Activated T-helper 2 cell treated with anti-CD3 and anti-CD28 coated beads, Interferon-gamma antibody, Interleukin-2, Interleukin-4, amounts not matched to agents 10 μg/mL and 5 μg/mL and 100 μg/mL, durations not matched to agents 14 hours and 24 hours and 36 hours (primary cell): ENCODE measurements at regions not wholly inside any gene's neighbourhood (a gene's known extent, or its start where the extent isn't known, plus 50 kb on each side); places are given as distances from the start of the nearest gene placed in this dataset.

Source experiments
- DNase-seq: peaks from one replicate; pipeline ENCODE4 v3.0.0; 2021; ENCODE audit warnings: low spot score
- H3K27ac Mint-ChIP-seq: one replicate; pipeline ENCODE4 v1.8.0; 2021; ENCODE audit warnings: mixed read lengths
- H3K27me3 Mint-ChIP-seq: one replicate; pipeline ENCODE4 v1.8.0; 2021; ENCODE audit warnings: low read depth, mixed read lengths
- H3K36me3 Mint-ChIP-seq: one replicate; pipeline ENCODE4 v1.8.0; 2021; ENCODE audit warnings: low read depth, mixed read lengths
- H3K4me1 Mint-ChIP-seq: one replicate; pipeline ENCODE4 v1.8.0; 2021; ENCODE audit warnings: low read depth, mixed read lengths
- H3K4me3 Mint-ChIP-seq: one replicate; pipeline ENCODE4 v1.8.0; 2021; ENCODE audit warnings: low read depth, mild to moderate bottlenecking, moderate library complexity, mixed read lengths
- H3K9me3 Mint-ChIP-seq: one replicate; pipeline ENCODE4 v1.8.0; 2021; ENCODE audit warnings: mixed read lengths
- intact Hi-C: fragments of 100-400 bp; cut with micrococcal nuclease; formaldehyde crosslinking; loops from one replicate; pipeline ENCODE4 v1.15.1; 2023

- DNase-seq: no peak
- no peak overlapping the region for H3K27ac Mint-ChIP-seq
- no peak overlapping the region for H3K4me3 Mint-ChIP-seq
- peaks cover 2% of the 10 kb centered on the region for H3K4me1 Mint-ChIP-seq
- intact Hi-C loops: no loop called here
- H3K9me3 Mint-ChIP-seq: no peaks in the 10 kb centered on the region
- H3K36me3 Mint-ChIP-seq: no peaks in the 10 kb centered on the region
- H3K27me3 Mint-ChIP-seq: peaks cover 23% of the 10 kb centered on the region
Measured at GRCh38 chr9:96164268-96164683, 137.7 kb downstream of the HSD17B3 start.

- Mint-ChIP-seq H3K9me3 (no peaks in the 10 kb centered on the region), H3K27ac (no peak overlapping the region), H3K27me3 (peaks cover 23% of the 10 kb centered on the region), H3K36me3 (no peaks in the 10 kb centered on the region), H3K4me1 (peaks cover 8% of the 10 kb centered on the region), H3K4me3 (no peak overlapping the region)
- intact Hi-C loops: no loop called here
- DNase-seq: no peak
Measured at GRCh38 chr9:96163712-96164111, 138.3 kb downstream of the HSD17B3 start.

- Mint-ChIP-seq H3K27ac (no peak overlapping the region), H3K27me3 (peaks cover 21% of the 10 kb centered on the region), H3K36me3 (no peaks in the 10 kb centered on the region), H3K9me3 (no peaks in the 10 kb centered on the region), H3K4me3 (no peak overlapping the region), H3K4me1 (peaks cover 11% of the 10 kb centered on the region)
- DNase-seq: no peak
- intact Hi-C loops: no loop called here
Measured at GRCh38 chr9:96163161-96163560, 138.8 kb downstream of the HSD17B3 start.

- Mint-ChIP-seq H3K4me1 (peaks cover 16% of the 10 kb centered on the region), H3K9me3 (no peaks in the 10 kb centered on the region), H3K36me3 (no peaks in the 10 kb centered on the region), H3K27me3 (peaks cover 16% of the 10 kb centered on the region), H3K4me3 (no peak overlapping the region), H3K27ac (no peak overlapping the region)
- DNase-seq: no peak
- intact Hi-C loops: no loop called here
Measured at GRCh38 chr9:96161819-96162218, 140.2 kb downstream of the HSD17B3 start.

GRCh38 chr9:96160866-96161265 lies 141.1 kb downstream of the HSD17B3 start:
- intact Hi-C loops: no loop called here
- DNase-seq: no peak
- Mint-ChIP-seq H3K36me3 (no peaks in the 10 kb centered on the region), H3K9me3 (no peaks in the 10 kb centered on the region), H3K4me1 (peaks cover 25% of the 10 kb centered on the region), H3K27ac (no peak overlapping the region), H3K4me3 (no peak overlapping the region), H3K27me3 (peaks cover 16% of the 10 kb centered on the region)

- Mint-ChIP-seq H3K36me3 (no peaks in the 10 kb centered on the region), H3K9me3 (no peaks in the 10 kb centered on the region), H3K27me3 (peaks cover 16% of the 10 kb centered on the region)
Measured at GRCh38 chr9:96160168-96160567, 141.8 kb downstream of the HSD17B3 start.

GRCh38 chr9:96159596-96159995 lies 142.4 kb downstream of the HSD17B3 start:
- H3K27me3 Mint-ChIP-seq: peaks cover 16% of the 10 kb centered on the region
- no peak overlapping the region for H3K27ac Mint-ChIP-seq
- intact Hi-C loops: no loop called here
- no peak for DNase-seq
- H3K9me3 Mint-ChIP-seq: no peaks in the 10 kb centered on the region
- H3K4me3 Mint-ChIP-seq: no peak overlapping the region
- H3K36me3 Mint-ChIP-seq: no peaks in the 10 kb centered on the region
- peaks cover 27% of the 10 kb centered on the region for H3K4me1 Mint-ChIP-seq

More at GRCh38 chr9:96160168-96160567, 141.8 kb downstream of the HSD17B3 start:
- Mint-ChIP-seq H3K4me3 (no peak overlapping the region), H3K27ac (no peak overlapping the region), H3K4me1 (peaks cover 27% of the 10 kb centered on the region)
- no peak for DNase-seq
- intact Hi-C loops: no loop called here

- H3K9me3 Mint-ChIP-seq: no peaks in the 10 kb centered on the region
Measured at GRCh38 chr9:96158909-96159575, 142.9 kb downstream of the HSD17B3 start.

GRCh38 chr9:96158147-96158546 lies 143.8 kb downstream of the HSD17B3 start:
- Mint-ChIP-seq H3K9me3 (no peaks in the 10 kb centered on the region), H3K4me1 (peaks cover 27% of the 10 kb centered on the region), H3K27me3 (peaks cover 12% of the 10 kb centered on the region), H3K27ac (no peak overlapping the region), H3K36me3 (no peaks in the 10 kb centered on the region), H3K4me3 (no peak overlapping the region)
- intact Hi-C loops: no loop called here
- no peak for DNase-seq

More at GRCh38 chr9:96158909-96159575, 142.9 kb downstream of the HSD17B3 start:
- DNase-seq: no peak
- Mint-ChIP-seq H3K27ac (no peak overlapping the region), H3K4me1 (peaks cover 27% of the 10 kb centered on the region), H3K4me3 (no peak overlapping the region), H3K36me3 (no peaks in the 10 kb centered on the region), H3K27me3 (peaks cover 14% of the 10 kb centered on the region)
- intact Hi-C loops: no loop called here

GRCh38 chr9:96157675-96158074 lies 144.3 kb downstream of the HSD17B3 start:
- Mint-ChIP-seq H3K27me3 (peaks cover 12% of the 10 kb centered on the region), H3K4me1 (peaks cover 29% of the 10 kb centered on the region), H3K27ac (no peak overlapping the region), H3K4me3 (no peak overlapping the region), H3K9me3 (no peaks in the 10 kb centered on the region), H3K36me3 (no peaks in the 10 kb centered on the region)
- intact Hi-C loops: no loop called here
- no peak for DNase-seq

- H3K4me1 Mint-ChIP-seq: peaks cover 29% of the 10 kb centered on the region
Measured at GRCh38 chr9:96156171-96156974, 145.6 kb downstream of the HSD17B3 start.

GRCh38 chr9:96154081-96154480 lies 147.9 kb downstream of the HSD17B3 start:
- Mint-ChIP-seq H3K4me1 (peaks cover 44% of the 10 kb centered on the region), H3K36me3 (no peaks in the 10 kb centered on the region), H3K27me3 (no peaks in the 10 kb centered on the region), H3K9me3 (no peaks in the 10 kb centered on the region), H3K4me3 (no peak overlapping the region), H3K27ac (no peak overlapping the region)
- DNase-seq: no peak
- intact Hi-C loops: loop anchor here (5.0 kb wide), 2 partner anchors 63 to 642 kb away; no protein-coding TSS in a partner anchor

More at GRCh38 chr9:96156171-96156974, 145.6 kb downstream of the HSD17B3 start:
- no peaks in the 10 kb centered on the region for H3K9me3 Mint-ChIP-seq
- H3K36me3 Mint-ChIP-seq: no peaks in the 10 kb centered on the region
- H3K4me3 Mint-ChIP-seq: no peak overlapping the region
- intact Hi-C loops: no loop called here
- no peak overlapping the region for H3K27ac Mint-ChIP-seq
- DNase-seq: no peak
- peaks cover under 1% of the 10 kb centered on the region for H3K27me3 Mint-ChIP-seq

GRCh38 chr9:96152550-96152949 lies 149.4 kb downstream of the HSD17B3 start:
- Mint-ChIP-seq H3K9me3 (no peaks in the 10 kb centered on the region), H3K27me3 (peaks cover 3% of the 10 kb centered on the region), H3K4me3 (no peak overlapping the region), H3K4me1 (peaks cover 43% of the 10 kb centered on the region), H3K27ac (no peak overlapping the region), H3K36me3 (no peaks in the 10 kb centered on the region)
- intact Hi-C loops: loop anchor here (5.0 kb wide), 2 partner anchors 65 to 640 kb away; no protein-coding TSS in a partner anchor
- DNase-seq: no peak
